ENCODE measurements at regions not wholly inside any gene's neighbourhood (a gene's known extent, or its start where the extent isn't known, plus 50 kb on each side); places are given as distances from the start of the nearest gene placed in this dataset.

- intact Hi-C loops (cut with micrococcal nuclease) = no loop called here
- H3K4me1 Mint-ChIP-seq (ENCODE audit: low read depth) = no peaks in the 10 kb centered on the region
- no peaks in the 10 kb centered on the region for H3K9me3 Mint-ChIP-seq
- H3K36me3 Mint-ChIP-seq (ENCODE audit: low read depth) = no peaks in the 10 kb centered on the region
- H3K27me3 Mint-ChIP-seq = peaks cover 5% of the 10 kb centered on the region
- H3K4me3 Mint-ChIP-seq = no peak overlapping the region
- H3K27ac Mint-ChIP-seq = no peak overlapping the region
Measured at GRCh38 chr15:70569714-70570231, 193.6 kb downstream of the UACA start.

- H3K9me3 Mint-ChIP-seq = no peaks in the 10 kb centered on the region
- H3K4me3 Mint-ChIP-seq = no peak overlapping the region
- no peaks in the 10 kb centered on the region for H3K4me1 Mint-ChIP-seq (ENCODE audit: low read depth)
- intact Hi-C loops (cut with micrococcal nuclease) = no loop called here
- no peaks in the 10 kb centered on the region for H3K36me3 Mint-ChIP-seq (ENCODE audit: low read depth)
- no peak overlapping the region for H3K27ac Mint-ChIP-seq
- peaks cover 4% of the 10 kb centered on the region for H3K27me3 Mint-ChIP-seq
Measured at GRCh38 chr15:70569091-70569713, 194.2 kb downstream of the UACA start.

GRCh38 chr15:70566989-70567388, 196.4 kb downstream of the UACA start:
- intact Hi-C loops (cut with micrococcal nuclease) = no loop called here
- Mint-ChIP-seq H3K9me3 (no peaks in the 10 kb centered on the region), H3K27me3 (peaks cover 4% of the 10 kb centered on the region), H3K4me1 (ENCODE audit: low read depth) (no peaks in the 10 kb centered on the region), H3K36me3 (ENCODE audit: low read depth) (no peaks in the 10 kb centered on the region), H3K27ac (no peak overlapping the region), H3K4me3 (no peak overlapping the region)

- H3K4me1 Mint-ChIP-seq (ENCODE audit: low read depth) = no peaks in the 10 kb centered on the region
- H3K9me3 Mint-ChIP-seq = no peaks in the 10 kb centered on the region
- no peak overlapping the region for H3K27ac Mint-ChIP-seq
- H3K4me3 Mint-ChIP-seq = no peak overlapping the region
- intact Hi-C loops (cut with micrococcal nuclease) = no loop called here
- H3K36me3 Mint-ChIP-seq (ENCODE audit: low read depth) = no peaks in the 10 kb centered on the region
- H3K27me3 Mint-ChIP-seq = peaks cover 11% of the 10 kb centered on the region
Measured at GRCh38 chr15:70566047-70566835, 197.1 kb downstream of the UACA start.

- H3K9me3 Mint-ChIP-seq = no peaks in the 10 kb centered on the region
- peaks cover 11% of the 10 kb centered on the region for H3K27me3 Mint-ChIP-seq
- no peaks in the 10 kb centered on the region for H3K36me3 Mint-ChIP-seq (ENCODE audit: low read depth)
- H3K4me1 Mint-ChIP-seq (ENCODE audit: low read depth) = no peaks in the 10 kb centered on the region
- intact Hi-C loops (cut with micrococcal nuclease) = no loop called here
- H3K27ac Mint-ChIP-seq = no peak overlapping the region
- H3K4me3 Mint-ChIP-seq = no peak overlapping the region
Measured at GRCh38 chr15:70563561-70564095, 199.7 kb downstream of the UACA start.

GRCh38 chr15:70562906-70563305, 200.5 kb downstream of the UACA start:
- no peak overlapping the region for H3K4me3 Mint-ChIP-seq
- no peak overlapping the region for H3K27ac Mint-ChIP-seq
- peaks cover 11% of the 10 kb centered on the region for H3K27me3 Mint-ChIP-seq
- no peaks in the 10 kb centered on the region for H3K9me3 Mint-ChIP-seq
- no peaks in the 10 kb centered on the region for H3K36me3 Mint-ChIP-seq (ENCODE audit: low read depth)
- H3K4me1 Mint-ChIP-seq (ENCODE audit: low read depth) = no peaks in the 10 kb centered on the region
- intact Hi-C loops (cut with micrococcal nuclease) = no loop called here

- peaks cover 11% of the 10 kb centered on the region for H3K27me3 Mint-ChIP-seq
Measured at GRCh38 chr15:70561885-70562284, 201.5 kb downstream of the UACA start.

GRCh38 chr15:70560617-70561328, 202.6 kb downstream of the UACA start:
- Mint-ChIP-seq H3K9me3 (no peaks in the 10 kb centered on the region), H3K4me1 (ENCODE audit: low read depth) (no peaks in the 10 kb centered on the region), H3K36me3 (ENCODE audit: low read depth) (no peaks in the 10 kb centered on the region), H3K27ac (no peak overlapping the region), H3K4me3 (no peak overlapping the region), H3K27me3 (peaks cover 7% of the 10 kb centered on the region)
- intact Hi-C loops (cut with micrococcal nuclease) = no loop called here

More at GRCh38 chr15:70561885-70562284, 201.5 kb downstream of the UACA start:
- Mint-ChIP-seq H3K9me3 (no peaks in the 10 kb centered on the region), H3K36me3 (ENCODE audit: low read depth) (no peaks in the 10 kb centered on the region), H3K4me1 (ENCODE audit: low read depth) (no peaks in the 10 kb centered on the region), H3K4me3 (no peak overlapping the region), H3K27ac (no peak overlapping the region)
- intact Hi-C loops (cut with micrococcal nuclease) = no loop called here

- H3K9me3 Mint-ChIP-seq = no peaks in the 10 kb centered on the region
- H3K4me3 Mint-ChIP-seq = no peak overlapping the region
- no peaks in the 10 kb centered on the region for H3K4me1 Mint-ChIP-seq (ENCODE audit: low read depth)
- intact Hi-C loops (cut with micrococcal nuclease) = no loop called here
- no peaks in the 10 kb centered on the region for H3K36me3 Mint-ChIP-seq (ENCODE audit: low read depth)
- peaks cover 7% of the 10 kb centered on the region for H3K27me3 Mint-ChIP-seq
- no peak overlapping the region for H3K27ac Mint-ChIP-seq
Measured at GRCh38 chr15:70559265-70560239, 203.8 kb downstream of the UACA start.

GRCh38 chr15:70558406-70559264, 204.7 kb downstream of the UACA start:
- no peak overlapping the region for H3K4me3 Mint-ChIP-seq
- intact Hi-C loops (cut with micrococcal nuclease) = no loop called here
- no peaks in the 10 kb centered on the region for H3K4me1 Mint-ChIP-seq (ENCODE audit: low read depth)
- H3K9me3 Mint-ChIP-seq = no peaks in the 10 kb centered on the region
- H3K27ac Mint-ChIP-seq = no peak overlapping the region
- H3K27me3 Mint-ChIP-seq = peaks cover 7% of the 10 kb centered on the region
- no peaks in the 10 kb centered on the region for H3K36me3 Mint-ChIP-seq (ENCODE audit: low read depth)

GRCh38 chr15:70557521-70558258, 205.7 kb downstream of the UACA start:
- Mint-ChIP-seq H3K36me3 (ENCODE audit: low read depth) (no peaks in the 10 kb centered on the region), H3K27ac (no peak overlapping the region), H3K27me3 (peaks cover 7% of the 10 kb centered on the region), H3K4me1 (ENCODE audit: low read depth) (no peaks in the 10 kb centered on the region), H3K9me3 (no peaks in the 10 kb centered on the region), H3K4me3 (no peak overlapping the region)
- intact Hi-C loops (cut with micrococcal nuclease) = no loop called here

GRCh38 chr15:70556779-70557178, 206.6 kb downstream of the UACA start:
- H3K9me3 Mint-ChIP-seq = no peaks in the 10 kb centered on the region
- no peak overlapping the region for H3K27ac Mint-ChIP-seq
- no peaks in the 10 kb centered on the region for H3K4me1 Mint-ChIP-seq (ENCODE audit: low read depth)
- intact Hi-C loops (cut with micrococcal nuclease) = no loop called here
- no peaks in the 10 kb centered on the region for H3K36me3 Mint-ChIP-seq (ENCODE audit: low read depth)
- no peak overlapping the region for H3K4me3 Mint-ChIP-seq
- H3K27me3 Mint-ChIP-seq = peaks cover 4% of the 10 kb centered on the region

Data from dendritic cell treated with granulocyte-macrophage colony-stimulating factor and Interleukin-4, amounts not matched to agents 40 ng/mL and 50 ng/mL, for 4 days (primary cell).